ENCODE measurements at regions not wholly inside any gene's neighbourhood (a gene's known extent, or its start where the extent isn't known, plus 50 kb on each side); places are given as distances from the start of the nearest gene placed in this dataset.

- no peaks in the 10 kb centered on the region for H4K20me1 ChIP-seq (ENCODE audit: insufficient read depth)
- no peaks in the 10 kb centered on the region for H3K27me3 ChIP-seq (ENCODE audit: insufficient read depth, low read depth, low read length)
- H3K79me2 ChIP-seq (replicated peaks; ENCODE audit: insufficient read depth, low read length) = no peaks in the 10 kb centered on the region
- no peaks in the 10 kb centered on the region for H3K9me2 ChIP-seq (ENCODE audit: insufficient read depth, low read length)
- TF ChIP-seq MXI1 (conservative IDR thresholded peaks at IDR 0.05; ENCODE audit: poor library complexity, severe bottlenecking) = no peak
- TF ChIP-seq SMC3 (conservative IDR thresholded peaks at IDR 0.05; ENCODE audit: poor library complexity) = no peak
- H3K9ac ChIP-seq (ENCODE audit: low read length) = no peak overlapping the region
- H3K9me3 ChIP-seq (ENCODE audit: low read length) = no peaks in the 10 kb centered on the region
- no peak overlapping the region for H3K27ac ChIP-seq (ENCODE audit: low read length)
- H3K4me3 ChIP-seq (ENCODE audit: low read length) = no peak overlapping the region
- H2AFZ ChIP-seq (ENCODE audit: low read depth, low read length) = no peak overlapping the region
- H3K4me2 ChIP-seq (ENCODE audit: low read length) = no peak overlapping the region
- no peaks in the 10 kb centered on the region for H3F3A ChIP-seq (ENCODE audit: insufficient read depth, low read length, poor library complexity, severe bottlenecking)
- H3K36me3 ChIP-seq (ENCODE audit: insufficient read depth, low read length) = no peaks in the 10 kb centered on the region
Measured at GRCh38 chr9:106634641-106635040, 228.3 kb upstream of the ZNF462 start.

GRCh38 chr9:106637486-106637885 is 225.5 kb upstream of the ZNF462 start:
- H4K20me1 ChIP-seq (ENCODE audit: insufficient read depth) = no peaks in the 10 kb centered on the region
- no peaks in the 10 kb centered on the region for H3K79me2 ChIP-seq (replicated peaks; ENCODE audit: insufficient read depth, low read length)
- H3K27ac ChIP-seq (ENCODE audit: low read length) = no peak overlapping the region
- no peak overlapping the region for H2AFZ ChIP-seq (ENCODE audit: low read depth, low read length)
- TF ChIP-seq RAD21 (conservative IDR thresholded peaks at IDR 0.05) (no peak), EZH2 (IDR thresholded peaks at IDR 0.05; ENCODE audit: borderline replicate concordance, insufficient read depth, low read length, poor library complexity, severe bottlenecking) (no peak), TAF1 (IDR thresholded peaks at IDR 0.05; ENCODE audit: low read depth) (no peak), CTCF (IDR thresholded peaks at IDR 0.05; ENCODE audit: poor library complexity, severe bottlenecking) (no peak), SMC3 (conservative IDR thresholded peaks at IDR 0.05; ENCODE audit: poor library complexity) (no peak), EP300 (conservative IDR thresholded peaks at IDR 0.05; ENCODE audit: poor library complexity, severe bottlenecking) (no peak), MXI1 (conservative IDR thresholded peaks at IDR 0.05; ENCODE audit: poor library complexity, severe bottlenecking) (no peak), POLR2AphosphoS5 (IDR thresholded peaks at IDR 0.05) (no peak)
- TF ChIP-seq, protein P1, sequence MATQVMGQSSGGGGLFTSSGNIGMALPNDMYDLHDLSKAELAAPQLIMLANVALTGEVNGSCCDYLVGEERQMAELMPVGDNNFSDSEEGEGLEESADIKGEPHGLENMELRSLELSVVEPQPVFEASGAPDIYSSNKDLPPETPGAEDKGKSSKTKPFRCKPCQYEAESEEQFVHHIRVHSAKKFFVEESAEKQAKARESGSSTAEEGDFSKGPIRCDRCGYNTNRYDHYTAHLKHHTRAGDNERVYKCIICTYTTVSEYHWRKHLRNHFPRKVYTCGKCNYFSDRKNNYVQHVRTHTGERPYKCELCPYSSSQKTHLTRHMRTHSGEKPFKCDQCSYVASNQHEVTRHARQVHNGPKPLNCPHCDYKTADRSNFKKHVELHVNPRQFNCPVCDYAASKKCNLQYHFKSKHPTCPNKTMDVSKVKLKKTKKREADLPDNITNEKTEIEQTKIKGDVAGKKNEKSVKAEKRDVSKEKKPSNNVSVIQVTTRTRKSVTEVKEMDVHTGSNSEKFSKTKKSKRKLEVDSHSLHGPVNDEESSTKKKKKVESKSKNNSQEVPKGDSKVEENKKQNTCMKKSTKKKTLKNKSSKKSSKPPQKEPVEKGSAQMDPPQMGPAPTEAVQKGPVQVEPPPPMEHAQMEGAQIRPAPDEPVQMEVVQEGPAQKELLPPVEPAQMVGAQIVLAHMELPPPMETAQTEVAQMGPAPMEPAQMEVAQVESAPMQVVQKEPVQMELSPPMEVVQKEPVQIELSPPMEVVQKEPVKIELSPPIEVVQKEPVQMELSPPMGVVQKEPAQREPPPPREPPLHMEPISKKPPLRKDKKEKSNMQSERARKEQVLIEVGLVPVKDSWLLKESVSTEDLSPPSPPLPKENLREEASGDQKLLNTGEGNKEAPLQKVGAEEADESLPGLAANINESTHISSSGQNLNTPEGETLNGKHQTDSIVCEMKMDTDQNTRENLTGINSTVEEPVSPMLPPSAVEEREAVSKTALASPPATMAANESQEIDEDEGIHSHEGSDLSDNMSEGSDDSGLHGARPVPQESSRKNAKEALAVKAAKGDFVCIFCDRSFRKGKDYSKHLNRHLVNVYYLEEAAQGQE (IDR thresholded peaks at IDR 0.05; ENCODE audit: borderline replicate concordance) = no peak
- H3K4me3 ChIP-seq (ENCODE audit: low read length) = no peak overlapping the region
- H3K36me3 ChIP-seq (ENCODE audit: insufficient read depth, low read length) = no peaks in the 10 kb centered on the region
- H3F3A ChIP-seq (ENCODE audit: insufficient read depth, low read length, poor library complexity, severe bottlenecking) = no peaks in the 10 kb centered on the region
- H3K4me2 ChIP-seq (ENCODE audit: low read length) = no peak overlapping the region
- no peaks in the 10 kb centered on the region for H3K9me2 ChIP-seq (ENCODE audit: insufficient read depth, low read length)
- H3K9me3 ChIP-seq (ENCODE audit: low read length) = no peaks in the 10 kb centered on the region
- H3K9ac ChIP-seq (ENCODE audit: low read length) = no peak overlapping the region
- no peaks in the 10 kb centered on the region for H3K27me3 ChIP-seq (ENCODE audit: insufficient read depth, low read depth, low read length)

Measured in neural cell (in vitro differentiated cells).